Suprapubic skin (tissue), 4 donors: ENCODE measurements at regions not wholly inside any gene's neighbourhood (a gene's known extent, or its start where the extent isn't known, plus 50 kb on each side); places are given as distances from the start of the nearest gene placed in this dataset.

Source experiments
- POLR2A ChIP-seq, 2 donors: fragments of 450-650 bp; IDR thresholded peaks; one replicate each; pipeline ENCODE4 v1.6.1; 2017; ENCODE audit warnings: antibody characterized with exemption in 2 of 2, mild to moderate bottlenecking in 2 of 2, moderate library complexity in 2 of 2
- POLR2AphosphoS5 ChIP-seq, 3 donors: sonication (generic); formaldehyde crosslinking; IDR thresholded peaks; one replicate each; pipeline ENCODE4 v1.6.1; 2017; ENCODE audit warnings: antibody characterized with exemption in 3 of 3
- TF ChIP-seq, protein P1 (sequence below), 2 donors: fragments of 200-600 bp in 1 of 2; fragments of 450-650 bp in 1 of 2; sonication (generic) in 1 of 2; IDR thresholded peaks; one replicate each; pipeline ENCODE4 v1.5.1; 2016 to 2019; ENCODE audit warnings: antibody characterized with exemption in 2 of 2, mild to moderate bottlenecking in 1 of 2, moderate library complexity in 1 of 2

DNA sequence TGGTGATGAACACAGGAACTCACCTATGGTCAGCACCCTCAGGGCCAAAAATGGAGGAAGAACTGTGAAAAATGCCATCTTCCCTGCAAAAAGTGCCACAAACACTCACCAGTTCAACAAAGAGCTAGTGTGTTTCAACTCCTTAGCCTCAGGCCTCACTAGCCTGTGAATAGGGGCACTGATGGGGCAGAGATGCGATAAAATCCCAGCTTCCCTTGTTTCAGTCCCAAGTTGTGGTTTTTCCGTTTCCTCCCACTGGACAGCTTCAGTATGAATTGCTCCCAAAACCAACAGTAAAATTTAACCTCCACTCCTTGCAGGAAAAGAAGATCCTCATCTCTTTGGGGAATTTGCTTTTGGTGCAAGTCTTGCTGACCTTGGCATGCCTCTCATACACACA, 117.4 kb upstream of the ADAMTS9 start:
- TF ChIP-seq, protein P1, sequence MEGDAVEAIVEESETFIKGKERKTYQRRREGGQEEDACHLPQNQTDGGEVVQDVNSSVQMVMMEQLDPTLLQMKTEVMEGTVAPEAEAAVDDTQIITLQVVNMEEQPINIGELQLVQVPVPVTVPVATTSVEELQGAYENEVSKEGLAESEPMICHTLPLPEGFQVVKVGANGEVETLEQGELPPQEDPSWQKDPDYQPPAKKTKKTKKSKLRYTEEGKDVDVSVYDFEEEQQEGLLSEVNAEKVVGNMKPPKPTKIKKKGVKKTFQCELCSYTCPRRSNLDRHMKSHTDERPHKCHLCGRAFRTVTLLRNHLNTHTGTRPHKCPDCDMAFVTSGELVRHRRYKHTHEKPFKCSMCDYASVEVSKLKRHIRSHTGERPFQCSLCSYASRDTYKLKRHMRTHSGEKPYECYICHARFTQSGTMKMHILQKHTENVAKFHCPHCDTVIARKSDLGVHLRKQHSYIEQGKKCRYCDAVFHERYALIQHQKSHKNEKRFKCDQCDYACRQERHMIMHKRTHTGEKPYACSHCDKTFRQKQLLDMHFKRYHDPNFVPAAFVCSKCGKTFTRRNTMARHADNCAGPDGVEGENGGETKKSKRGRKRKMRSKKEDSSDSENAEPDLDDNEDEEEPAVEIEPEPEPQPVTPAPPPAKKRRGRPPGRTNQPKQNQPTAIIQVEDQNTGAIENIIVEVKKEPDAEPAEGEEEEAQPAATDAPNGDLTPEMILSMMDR (IDR thresholded peaks at IDR 0.05) = no peak
- TF ChIP-seq POLR2A (IDR thresholded peaks at IDR 0.05) (no peak), POLR2AphosphoS5 (IDR thresholded peaks at IDR 0.05) (no peak)
